ENCODE measurements at regions not wholly inside any gene's neighbourhood (a gene's known extent, or its start where the extent isn't known, plus 50 kb on each side); places are given as distances from the start of the nearest gene placed in this dataset.

- TF ChIP-seq ZFX (IDR thresholded peaks at IDR 0.05; ENCODE audit: borderline replicate concordance) (no peak), CTCF (IDR thresholded peaks at IDR 0.05) (no peak)
Measured at GRCh38 chr2:16026816-16027501, 86.6 kb downstream of the MYCN start.

All from 22Rv1 (cell line).